Stimulated activated CD8-positive, alpha-beta memory T cell treated with anti-CD3 and anti-CD28 coated beads, Interleukin-4, amount 100 ng/mL, for 48 hours (primary cell): ENCODE measurements at regions not wholly inside any gene's neighbourhood (a gene's known extent, or its start where the extent isn't known, plus 50 kb on each side); places are given as distances from the start of the nearest gene placed in this dataset.
"Not testable (repeated sequence)": the region's sequence is repeated elsewhere in the genome, so short reads cannot be mapped to it uniquely, and the experiment has no call there.

Experiments used
- DNase-seq: peaks from one replicate; pipeline ENCODE4 v3.0.0-alpha.2; 2020

DNA sequence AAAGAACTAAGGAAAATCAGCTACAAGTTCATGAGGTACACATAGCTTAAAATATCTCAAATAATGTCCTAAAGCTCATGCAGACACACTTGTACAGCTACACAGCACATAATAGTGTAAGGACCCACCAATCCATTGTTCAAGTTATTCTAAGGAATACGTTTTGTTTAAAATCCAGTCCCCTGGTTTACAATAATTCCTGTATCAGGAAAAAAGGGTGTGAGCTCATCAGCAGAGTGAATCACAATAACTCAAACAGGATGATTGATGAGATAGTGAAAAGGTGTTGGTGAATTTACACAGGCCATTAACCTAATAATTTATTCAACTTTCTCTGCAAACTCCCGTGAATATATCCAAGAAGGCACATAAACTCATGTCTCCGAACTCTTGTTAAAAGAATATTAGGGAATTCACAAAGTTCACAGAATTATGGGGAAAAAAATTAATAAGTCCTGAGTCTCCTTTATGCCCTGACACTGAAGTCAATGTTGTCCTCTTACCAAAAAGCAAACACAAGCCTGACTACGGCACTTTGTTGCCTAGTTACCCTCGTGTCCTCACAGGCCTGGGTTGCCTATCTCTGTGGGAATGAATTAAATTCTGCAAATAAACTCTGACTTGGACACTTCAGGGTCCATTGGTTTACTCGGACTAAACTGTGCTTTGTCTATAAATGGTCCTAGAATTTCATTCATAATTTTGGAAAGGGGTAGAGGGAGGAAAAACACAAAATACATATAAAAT, 142.8 kb upstream of the PDE4D start:
- DNase-seq = no peak

DNA sequence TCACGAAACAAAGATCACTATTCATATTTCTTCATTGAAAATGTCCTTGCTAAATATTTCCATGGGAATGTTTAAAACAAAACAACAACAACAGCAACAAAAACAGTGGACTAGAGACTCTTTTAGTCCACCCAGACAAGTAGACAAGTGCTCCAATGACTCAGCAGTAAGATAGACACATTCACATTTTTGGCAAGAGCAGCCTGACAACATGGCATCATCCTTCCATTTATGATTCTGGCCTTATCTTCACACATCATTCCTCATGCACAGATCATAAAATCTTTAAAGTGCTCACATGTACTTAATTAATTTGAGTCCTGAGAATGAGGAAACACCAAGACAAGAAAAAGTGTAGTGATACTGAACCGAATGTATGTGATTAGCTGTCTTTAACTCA, 132.6 kb upstream of the PDE4D start:
- DNase-seq = no peak

DNA sequence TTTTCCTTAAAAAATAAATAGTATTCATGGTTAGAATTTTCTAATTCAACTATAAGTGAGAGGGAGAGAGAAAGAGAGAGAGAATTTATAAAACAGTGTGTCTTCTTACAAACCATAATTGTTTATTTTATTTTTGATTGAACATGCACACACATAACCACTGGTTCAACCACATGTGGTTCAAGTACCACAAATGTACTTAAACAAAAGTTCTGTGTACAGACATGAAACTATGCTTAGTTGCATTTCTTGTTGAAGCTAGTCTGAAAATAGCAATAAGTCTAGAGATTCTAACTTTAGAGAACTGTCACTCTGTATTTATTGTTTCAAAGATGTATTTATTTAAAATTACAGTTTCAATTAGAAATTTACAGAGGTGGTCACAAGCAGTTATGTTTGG, 130.6 kb upstream of the PDE4D start:
- no peak for DNase-seq

DNA sequence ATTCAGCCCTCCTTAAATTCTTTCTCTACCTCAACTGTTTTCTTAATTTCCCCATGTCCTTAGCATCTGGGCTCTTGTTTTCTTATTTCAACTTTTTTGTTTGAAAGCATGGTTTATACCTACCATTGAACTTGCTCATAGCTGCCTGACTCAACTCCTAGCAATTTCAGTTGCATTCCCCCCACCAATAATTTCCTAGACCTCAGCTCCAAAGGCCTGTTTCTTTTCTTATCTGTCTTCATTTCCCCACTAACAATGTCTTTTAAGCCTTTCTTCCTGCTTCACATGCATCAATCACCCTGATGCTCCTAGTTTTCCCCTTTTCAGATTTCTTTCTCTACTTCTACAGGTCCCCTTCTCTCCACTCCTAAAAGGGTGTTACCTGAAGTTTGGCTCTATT, 129.7 kb upstream of the PDE4D start:
- no peak for DNase-seq

DNA sequence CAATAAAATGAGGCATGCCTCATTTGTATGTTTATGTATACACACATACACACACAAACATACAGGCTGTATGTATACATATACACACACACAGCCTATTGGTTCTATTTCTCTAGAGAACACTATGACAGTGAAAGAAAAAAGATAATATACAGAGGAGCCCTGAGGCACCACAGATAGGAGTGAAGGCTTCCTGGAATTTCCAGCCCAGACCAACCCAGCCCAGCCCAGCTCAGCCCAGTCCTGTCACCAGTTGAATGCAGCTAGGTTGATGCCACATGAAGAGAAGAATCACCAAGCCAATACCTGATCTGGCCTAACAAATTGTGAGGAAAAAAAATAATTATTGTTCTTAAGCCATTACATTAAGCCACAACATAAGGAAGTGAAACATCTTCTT, 126.9 kb upstream of the PDE4D start:
- no peak for DNase-seq

DNA sequence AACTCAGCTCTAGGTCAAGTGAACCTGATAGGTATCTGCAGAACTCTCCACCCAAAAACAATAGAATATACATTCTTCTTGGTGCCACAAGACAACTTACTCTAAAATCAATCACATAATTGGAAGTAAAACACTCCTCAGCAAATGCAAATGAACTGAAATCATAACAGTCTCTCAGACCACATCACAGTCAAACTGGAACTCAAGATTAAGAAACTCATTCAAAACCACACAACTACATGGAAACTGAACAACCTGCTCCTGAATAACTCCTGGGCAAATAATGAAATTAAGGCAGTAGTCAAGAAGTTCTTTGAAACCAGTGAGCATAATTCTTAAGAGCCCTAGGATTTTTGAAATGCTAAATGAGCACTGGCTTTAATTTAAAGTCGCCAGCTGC, 125.4 kb upstream of the PDE4D start:
- DNase-seq = not testable (repeated sequence)

DNA sequence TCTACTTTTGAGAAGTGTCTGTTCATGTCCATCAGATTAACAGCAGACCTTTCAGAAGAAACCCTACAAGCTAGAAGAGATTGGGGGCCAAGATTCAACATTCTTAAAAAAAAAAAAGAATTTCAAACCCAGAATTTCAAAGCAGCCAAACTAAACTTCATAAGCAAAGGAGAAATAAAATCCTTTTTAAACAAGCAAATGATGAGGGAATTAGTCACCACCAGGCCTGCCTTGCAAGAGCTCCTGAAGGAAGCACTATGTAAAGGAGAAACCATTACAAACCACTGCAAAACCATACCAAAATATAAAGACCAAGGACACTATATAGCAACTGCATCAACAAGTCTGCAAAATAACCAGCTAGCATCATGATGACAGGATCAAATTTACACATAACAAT, 124.6 kb upstream of the PDE4D start:
- DNase-seq = no peak

DNA sequence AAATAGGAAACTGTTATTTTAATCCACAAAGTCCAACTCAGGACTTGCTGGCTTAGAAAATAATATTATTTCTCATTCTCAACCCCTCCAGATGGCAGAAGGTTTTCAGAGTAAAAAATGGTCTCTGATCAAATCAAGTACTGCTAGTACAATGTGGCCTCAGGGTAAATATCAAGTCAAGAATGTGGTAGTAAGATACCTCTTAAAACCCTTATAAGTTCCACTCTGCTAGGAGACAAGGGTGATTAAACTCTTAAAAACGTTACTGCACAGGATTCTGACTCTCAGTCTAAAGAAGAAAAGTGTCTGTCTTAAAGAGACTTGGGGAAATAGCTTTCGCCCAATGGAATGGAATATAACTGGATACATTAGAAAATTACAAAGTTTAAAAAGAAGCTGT, 120.8 kb upstream of the PDE4D start:
- DNase-seq = no peak

DNA sequence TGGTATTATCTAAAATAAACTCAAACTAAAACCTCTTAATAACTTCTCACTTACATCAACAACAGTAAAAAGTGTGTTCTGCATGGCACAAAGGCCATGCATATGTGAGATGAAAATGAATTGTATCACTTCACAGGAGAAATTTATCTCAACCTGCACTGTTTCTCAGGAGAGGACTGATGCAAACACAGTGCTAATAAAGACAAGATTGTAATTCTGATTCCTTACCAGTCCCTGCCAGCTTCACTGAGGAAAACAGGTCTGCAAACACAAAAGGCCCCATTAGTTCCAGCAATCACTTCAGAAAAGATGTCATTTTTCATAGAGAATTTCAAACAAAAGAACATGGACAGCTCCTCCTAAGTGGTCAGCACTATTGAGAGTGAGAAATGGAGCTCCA, 117.3 kb upstream of the PDE4D start:
- DNase-seq = no peak

DNA sequence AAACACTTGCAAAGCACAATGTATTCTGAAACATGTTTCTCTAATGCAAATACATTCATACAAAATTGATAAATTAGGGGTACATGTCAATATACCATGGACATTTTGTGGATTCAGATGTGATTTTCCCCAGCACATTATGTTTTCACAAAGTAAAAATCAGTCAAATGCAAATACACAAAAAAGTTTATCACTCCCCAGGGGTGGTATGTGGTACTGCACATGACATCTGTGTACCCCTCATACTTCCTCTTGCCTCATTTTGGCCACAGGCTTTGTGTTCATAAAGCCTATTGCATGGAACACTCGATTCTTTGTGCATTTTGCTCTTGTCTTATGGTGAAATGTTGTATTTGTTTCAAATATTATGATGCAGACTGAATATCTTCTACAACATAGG, 116.8 kb upstream of the PDE4D start:
- DNase-seq = no peak

DNA sequence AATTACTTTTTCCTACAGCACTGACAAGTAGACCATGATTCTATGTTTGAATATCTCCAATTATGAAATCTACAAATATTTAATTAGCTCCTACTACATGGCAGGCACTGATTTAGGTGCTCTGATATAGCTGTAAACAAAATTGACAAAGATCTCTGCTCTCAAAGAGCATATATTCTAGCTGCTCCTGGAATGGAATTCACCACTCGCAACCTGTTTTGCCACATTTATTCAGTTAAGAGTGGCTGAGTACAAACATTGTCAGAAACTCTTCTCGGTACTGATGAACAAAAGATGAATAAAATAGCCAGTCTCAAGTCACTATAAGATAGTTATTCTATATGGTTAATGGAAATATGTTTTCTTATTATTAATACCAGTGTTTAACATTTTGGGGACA, 114.2 kb upstream of the PDE4D start:
- DNase-seq = no peak

DNA sequence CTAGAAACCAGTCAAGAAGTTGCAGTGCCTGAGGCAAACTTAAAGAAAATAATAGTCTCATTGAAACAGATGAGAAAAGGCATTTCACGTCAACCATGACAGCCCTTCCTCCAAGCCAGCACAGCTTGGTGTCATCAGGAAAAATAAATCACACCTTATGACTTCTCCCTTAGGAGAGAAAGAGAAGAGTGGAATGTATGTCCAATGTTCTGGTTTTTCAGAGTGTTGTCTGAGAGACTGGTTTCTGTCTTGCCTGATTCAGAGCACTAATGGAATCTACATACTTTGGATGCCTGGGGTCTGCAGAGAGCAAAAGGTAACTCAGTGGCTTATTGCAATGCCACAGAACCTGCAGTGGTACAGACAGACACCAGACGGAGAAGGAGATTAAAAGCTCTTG, 105.5 kb upstream of the PDE4D start:
- no peak for DNase-seq

DNA sequence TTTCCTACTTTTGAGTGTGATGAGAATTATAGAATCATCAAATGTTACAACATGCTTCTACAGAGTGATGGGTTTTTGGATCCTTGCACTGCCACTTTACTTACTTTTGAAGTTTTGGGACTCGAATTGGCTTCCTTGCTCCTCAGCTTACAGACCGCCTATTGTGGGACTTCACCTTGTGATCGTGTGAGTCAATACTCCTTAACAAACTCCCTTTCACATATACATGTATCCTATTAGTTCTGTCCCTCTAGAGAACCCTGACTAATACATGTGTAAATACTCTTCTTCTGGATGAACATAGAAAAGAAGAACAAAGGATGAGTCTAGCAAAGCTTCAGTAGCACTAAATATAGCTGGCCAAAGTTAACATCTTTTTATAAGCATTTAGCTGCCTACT, 98.7 kb upstream of the PDE4D start:
- no peak for DNase-seq

DNA sequence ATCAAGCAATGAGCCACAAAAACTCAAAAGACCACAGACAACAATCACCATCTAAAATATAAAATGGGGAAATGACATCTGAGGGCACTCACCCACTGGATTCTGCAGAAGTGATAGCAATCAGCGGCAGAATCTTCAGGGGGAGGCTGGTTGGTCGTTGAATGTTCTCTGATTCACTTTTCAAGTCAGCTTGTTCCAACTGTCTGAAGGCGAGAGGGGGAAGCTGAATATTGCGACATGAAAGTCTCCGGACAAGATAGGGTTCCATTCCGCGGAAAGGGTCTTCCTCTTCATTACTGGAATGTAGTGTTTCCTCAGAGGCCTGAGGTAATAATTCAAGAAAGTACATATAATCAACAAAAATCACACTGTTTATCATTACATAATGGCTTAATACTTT, 94.9 kb upstream of the PDE4D start:
- DNase-seq = no peak

DNA sequence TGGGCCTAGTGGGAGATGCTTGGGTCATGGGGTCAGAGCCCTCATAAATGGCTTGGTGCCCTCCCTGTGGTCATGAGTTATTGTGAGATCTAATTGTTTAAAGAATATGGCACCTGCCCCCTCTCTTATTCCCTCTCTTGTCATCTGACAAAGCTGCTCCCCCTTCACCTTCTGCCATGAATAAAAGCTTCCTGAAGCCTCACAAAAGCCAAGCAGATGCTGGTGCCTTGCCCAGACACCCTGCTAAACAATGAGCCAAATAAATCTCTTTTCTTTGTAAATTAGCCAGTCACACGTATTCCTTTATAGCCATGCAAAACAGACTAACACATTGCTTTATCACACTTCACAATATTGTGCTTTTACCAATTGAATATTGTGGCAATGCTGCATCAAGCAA, 82.8 kb upstream of the PDE4D start:
- no peak for DNase-seq

DNA sequence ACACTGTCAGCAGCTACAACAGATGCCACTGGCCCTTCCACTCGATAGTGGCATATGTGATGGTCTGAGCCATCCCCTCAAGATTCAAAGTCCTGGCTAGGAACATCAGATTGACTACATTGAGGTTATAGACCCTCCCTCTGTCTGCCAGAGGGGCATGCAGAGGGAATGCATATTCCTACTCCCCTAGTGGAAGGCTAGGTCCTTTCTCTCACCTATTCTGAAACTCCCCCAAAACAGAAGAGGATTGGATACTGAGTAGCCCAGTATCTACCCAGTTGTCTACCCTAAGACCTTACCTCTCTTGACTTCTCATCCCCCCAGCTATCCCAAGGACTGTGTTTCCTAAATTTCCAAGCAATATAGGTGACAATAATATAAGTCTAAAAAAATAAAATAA, 78.5 kb upstream of the PDE4D start:
- DNase-seq = no peak

DNA sequence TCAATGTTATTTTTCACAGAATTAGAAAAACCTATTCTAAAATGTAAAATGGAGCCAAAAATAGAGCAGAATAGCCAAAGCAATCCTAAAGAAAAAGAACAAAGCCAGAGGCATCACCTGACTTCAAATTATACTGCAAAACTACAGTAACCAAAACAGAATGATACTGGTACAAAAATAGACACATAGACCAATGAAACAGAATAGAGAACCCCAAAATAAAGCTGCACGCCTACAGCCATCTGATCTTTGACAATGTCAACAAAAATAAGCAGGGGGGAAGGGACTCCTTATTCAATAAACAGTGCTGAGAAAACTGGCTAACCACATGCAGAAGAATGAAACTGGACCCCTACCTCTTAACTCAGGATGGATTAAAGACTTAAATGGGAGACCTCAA, 65.8 kb upstream of the PDE4D start:
- no peak for DNase-seq

DNA sequence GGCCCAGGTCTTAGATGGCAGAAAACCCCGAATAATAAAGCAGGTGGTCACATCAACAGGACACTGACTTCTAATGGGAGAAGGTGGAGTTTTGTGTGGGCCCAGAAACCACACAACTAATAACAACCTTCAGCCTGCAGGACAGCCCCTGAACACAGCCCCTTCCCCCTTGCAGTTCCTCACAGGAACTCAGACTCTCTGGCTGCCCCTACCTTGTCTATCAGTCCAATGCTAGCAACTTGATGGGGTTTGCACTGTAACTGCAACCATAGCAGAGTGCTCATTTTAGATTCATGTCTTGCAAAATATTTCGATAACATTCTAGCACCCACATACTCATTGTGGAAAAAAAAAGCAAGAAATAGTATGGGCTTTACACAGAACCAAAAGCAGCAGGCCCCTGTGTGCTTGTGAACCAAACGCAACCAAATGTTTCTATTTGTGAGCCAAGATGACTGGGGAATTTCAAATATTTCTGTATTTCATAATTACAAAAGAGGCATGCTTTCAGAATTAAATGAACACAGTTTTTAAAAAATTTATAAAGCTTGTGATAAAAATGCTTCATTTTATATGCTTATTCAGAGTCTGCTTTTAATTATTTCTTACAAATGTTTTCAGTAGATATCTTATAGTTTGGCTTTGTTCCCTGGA, 62.7 kb upstream of the PDE4D start:
- DNase-seq = no peak

DNA sequence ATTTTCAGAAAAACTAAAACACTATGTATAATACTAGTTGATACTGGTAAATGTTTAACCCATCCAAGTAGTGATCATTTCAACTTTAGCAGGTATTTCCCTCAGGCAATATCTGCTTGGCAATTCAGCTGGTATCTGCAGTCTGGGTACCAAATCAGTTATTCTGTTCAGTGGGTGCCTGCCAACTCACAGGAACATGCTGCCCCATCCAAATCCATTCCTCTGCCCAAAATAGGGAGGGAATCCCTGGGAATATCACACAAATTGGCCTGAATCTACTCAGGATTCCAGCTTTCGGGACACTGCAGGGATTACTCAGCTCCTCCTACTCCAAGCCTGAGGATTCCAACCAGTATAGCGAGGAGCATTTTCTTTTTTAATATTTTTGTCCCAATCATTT, 61.7 kb upstream of the PDE4D start:
- no peak for DNase-seq

DNA sequence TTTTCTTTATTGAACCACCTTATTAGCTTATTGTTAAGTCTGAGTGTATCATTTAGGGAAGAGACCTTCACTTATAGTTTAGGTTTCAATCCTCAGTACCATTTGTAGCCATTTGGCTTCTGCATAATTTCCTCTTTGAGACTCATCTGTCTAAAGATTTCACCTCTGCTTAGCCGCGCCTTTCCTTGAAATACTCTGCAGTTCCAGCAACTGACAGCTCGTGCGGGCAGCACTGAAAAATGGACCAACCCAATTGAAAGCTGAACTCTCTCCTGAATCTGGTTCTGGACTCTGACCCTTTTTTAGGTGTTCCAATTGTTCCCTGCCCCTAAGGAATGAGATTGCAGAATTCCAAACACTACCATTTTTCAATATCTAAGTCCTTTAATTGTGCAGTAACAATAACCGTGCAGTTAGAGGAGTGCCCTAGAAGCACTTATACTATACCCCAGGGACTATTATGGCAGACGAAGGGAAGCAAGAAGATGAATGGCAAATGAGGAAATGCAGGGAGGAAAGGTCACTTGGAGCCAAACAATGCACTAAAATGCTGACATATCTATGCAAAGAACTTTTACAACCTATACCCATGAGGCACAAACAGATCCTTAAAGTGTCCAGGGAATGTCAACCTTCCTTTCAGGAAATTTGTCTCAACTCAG, 50.1 kb upstream of the PDE4D start:
- DNase-seq = no peak
